HepG2 (cell line): ENCODE measurements at regions not wholly inside any gene's neighbourhood (a gene's known extent, or its start where the extent isn't known, plus 50 kb on each side); places are given as distances from the start of the nearest gene placed in this dataset.

ENCODE experiments used
- BCLAF1 ChIP-seq: fragments of 450-650 bp; IDR thresholded peaks from 2 replicates; pipeline ENCODE4 v1.6.1; 2017; ENCODE audit warnings: mild to moderate bottlenecking
- CTCF ChIP-seq: sonication (generic); formaldehyde crosslinking; IDR thresholded peaks from 2 replicates; pipeline ENCODE4 v1.5.0; 2020; ENCODE audit warnings: mild to moderate bottlenecking, missing genetic modification reagents, moderate library complexity
- ELF4 ChIP-seq: sonication (generic); formaldehyde crosslinking; IDR thresholded peaks from 2 replicates; pipeline ENCODE4 v1.5.0; 2020; ENCODE audit warnings: missing genetic modification reagents, mild to moderate bottlenecking, moderate library complexity, borderline replicate concordance
- KDM1A ChIP-seq: IDR thresholded peaks from 2 replicates; pipeline ENCODE4 v1.6.1; 2016; ENCODE audit warnings: missing compliant biosample characterization
- KLF13 ChIP-seq: sonication (generic); formaldehyde crosslinking; IDR thresholded peaks from 2 replicates; pipeline ENCODE4 v1.4.0; 2020; ENCODE audit warnings: mild to moderate bottlenecking, missing genetic modification reagents
- NFYB ChIP-seq: sonication (generic); formaldehyde crosslinking; IDR thresholded peaks from 2 replicates; pipeline ENCODE4 v1.4.0; 2020; ENCODE audit warnings: missing genetic modification reagents
- POLR2A ChIP-seq, 2 experiments: IDR thresholded peaks; 2 replicates each; pipeline ENCODE4 v1.6.1; 2011; ENCODE audit warnings: low read depth in 2 of 2, low read length in 2 of 2, mild to moderate bottlenecking in 1 of 2, moderate library complexity in 1 of 2; ENCODE audit not compliant: insufficient read depth in 1 of 2
- SMAD1 ChIP-seq: sonication (generic); formaldehyde crosslinking; IDR thresholded peaks from 2 replicates; pipeline ENCODE4 v1.4.0; 2020; ENCODE audit warnings: missing genetic modification reagents, low read depth, mild to moderate bottlenecking, borderline replicate concordance
- TEAD2 ChIP-seq: sonication (generic); formaldehyde crosslinking; IDR thresholded peaks from 2 replicates; pipeline ENCODE4 v1.9.0; 2021; ENCODE audit warnings: missing genetic modification reagents
- ZFY ChIP-seq: sonication (generic); formaldehyde crosslinking; IDR thresholded peaks from 2 replicates; pipeline ENCODE4 v1.4.0; 2020; ENCODE audit warnings: missing genetic modification reagents
- ZXDC ChIP-seq: sonication (generic); formaldehyde crosslinking; IDR thresholded peaks from 2 replicates; pipeline ENCODE4 v1.5.0; 2020; ENCODE audit warnings: mild to moderate bottlenecking, missing genetic modification reagents

- TF ChIP-seq ZXDC (CRISPR knock-in tag) (no peak), SMAD1 (CRISPR knock-in tag) (no peak), POLR2A (IDR thresholded peaks at IDR 0.05; ENCODE audit: insufficient read depth in 1 of 2, low read depth in 2 of 2, low read length in 2 of 2) (no peak), NFYB (CRISPR knock-in tag) (no peak), TEAD2 (no peak), KLF13 (CRISPR knock-in tag) (no peak), ELF4 (CRISPR knock-in tag) (no peak), CTCF (no peak), BCLAF1 (no peak), KDM1A (no peak), ZFY (no peak)
Observed at GRCh38 chr13:54953786-54954185, 1925.2 kb downstream of the OLFM4 start.
